GM23338 (cell line): ENCODE measurements at regions not wholly inside any gene's neighbourhood (a gene's known extent, or its start where the extent isn't known, plus 50 kb on each side); places are given as distances from the start of the nearest gene placed in this dataset.
A peak's percentile ranks its signal among the peaks of the same experiment; 100 is the strongest.

Experiments
- ATAC-seq: fragments of 200-7000 bp; cut with Tn5 transposase; 3 replicates; pipeline ENCODE4 v1.9.1; 2020
- DNase-seq: peaks from one replicate; pipeline ENCODE4 v3.0.0-alpha.2; 2015; ENCODE audit warnings: low spot score
- H2AFZ ChIP-seq: fragments of 200-600 bp; sonication (generic); 2 replicates; pipeline ENCODE4 v1.8.0; 2016; ENCODE audit warnings: antibody characterized with exemption, mild to moderate bottlenecking, moderate library complexity
- H3F3A ChIP-seq: fragments of 200-600 bp; sonication (generic); replicated peaks from 2 replicates; pipeline ENCODE4 v1.8.0; 2017; ENCODE audit warnings: antibody characterized with exemption, mixed run types, low read depth
- H3K27ac ChIP-seq: fragments of 200-600 bp; sonication (generic); 2 replicates; pipeline ENCODE4 v1.6.1; 2016; ENCODE audit warnings: low read depth
- H3K27me3 ChIP-seq: fragments of 200-600 bp; sonication (generic); 2 replicates; pipeline ENCODE4 v1.8.0; 2016; ENCODE audit warnings: mild to moderate bottlenecking, mixed run types, moderate library complexity; ENCODE audit not compliant: insufficient read depth
- H3K36me3 ChIP-seq: fragments of 200-600 bp; sonication (generic); 2 replicates; pipeline ENCODE4 v1.8.0; 2016; ENCODE audit warnings: mild to moderate bottlenecking; ENCODE audit not compliant: insufficient read depth
- H3K4me1 ChIP-seq: fragments of 200-600 bp; sonication (generic); 2 replicates; pipeline ENCODE4 v1.8.0; 2016; ENCODE audit warnings: mild to moderate bottlenecking, moderate library complexity; ENCODE audit not compliant: insufficient read depth
- H3K4me2 ChIP-seq: fragments of 200-600 bp; sonication (generic); 2 replicates; pipeline ENCODE4 v1.7.1; 2017; ENCODE audit warnings: mixed run types
- H3K4me3 ChIP-seq: fragments of 200-600 bp; sonication (generic); 2 replicates; pipeline ENCODE4 v1.6.1; 2016; ENCODE audit warnings: mixed run types
- H3K79me2 ChIP-seq: fragments of 200-600 bp; sonication (generic); replicated peaks from 2 replicates; pipeline ENCODE4 v1.8.0; 2017; ENCODE audit warnings: mild to moderate bottlenecking; ENCODE audit not compliant: insufficient read depth
- H3K9me2 ChIP-seq: fragments of 200-600 bp; sonication (generic); 2 replicates; pipeline ENCODE4 v1.8.0; 2017; ENCODE audit not compliant: insufficient read depth
- H4K20me1 ChIP-seq: fragments of 200-600 bp; sonication (generic); replicated peaks from 2 replicates; pipeline ENCODE4 v1.8.0; 2017; ENCODE audit warnings: mild to moderate bottlenecking; ENCODE audit not compliant: insufficient read depth
- H3K27ac Mint-ChIP-seq: 2 replicates; pipeline ENCODE4 v1.8.0; 2020; ENCODE audit warnings: inconsistent platforms, mild to moderate bottlenecking, moderate library complexity, mixed read lengths
- H3K27me3 Mint-ChIP-seq: 3 replicates; pipeline ENCODE4 v1.8.0; 2022; ENCODE audit warnings: low read depth, mild to moderate bottlenecking, moderate library complexity, mixed read lengths, inconsistent platforms; ENCODE audit not compliant: insufficient read depth, poor library complexity
- H3K36me3 Mint-ChIP-seq: 3 replicates; pipeline ENCODE4 v1.8.0; 2021; ENCODE audit warnings: low read depth, mild to moderate bottlenecking, inconsistent platforms, moderate library complexity, mixed read lengths
- H3K4me1 Mint-ChIP-seq: 3 replicates; pipeline ENCODE4 v1.8.0; 2020; ENCODE audit warnings: mild to moderate bottlenecking, inconsistent platforms, mixed read lengths
- H3K4me3 Mint-ChIP-seq: 3 replicates; pipeline ENCODE4 v1.8.0; 2021; ENCODE audit warnings: moderate library complexity, mild to moderate bottlenecking, inconsistent platforms, mixed read lengths
- H3K9me3 Mint-ChIP-seq: 3 replicates; pipeline ENCODE4 v1.8.0; 2020; ENCODE audit warnings: moderate library complexity, mild to moderate bottlenecking, inconsistent platforms, mixed read lengths
- CREB1 ChIP-seq: fragments of 250-450 bp; sonication (Bioruptor Pico); IDR thresholded peaks from 2 replicates; pipeline ENCODE4 v1.5.0; 2020; ENCODE audit warnings: low read depth, mild to moderate bottlenecking, moderate library complexity
- EZH2 ChIP-seq: fragments of 200-600 bp; sonication (generic); IDR thresholded peaks from one replicate; pipeline ENCODE4 v1.8.0; 2017; ENCODE audit warnings: antibody characterized with exemption, mild to moderate bottlenecking, low read depth; ENCODE audit not compliant: unreplicated experiment
- NANOG ChIP-seq: IDR thresholded peaks from 2 replicates; pipeline ENCODE4 v1.6.1; 2016; ENCODE audit warnings: antibody characterized with exemption, borderline replicate concordance
- POLR2AphosphoS5 ChIP-seq: IDR thresholded peaks from 2 replicates; pipeline ENCODE4 v1.6.1; 2016; ENCODE audit warnings: antibody characterized with exemption, low read depth
- ZNF331 ChIP-seq: fragments of 250-450 bp; sonication (Bioruptor Pico); IDR thresholded peaks from 2 replicates; pipeline ENCODE4 v1.5.0; 2020; ENCODE audit warnings: low read depth, mild to moderate bottlenecking, moderate library complexity
- TF ChIP-seq, protein P1 (sequence below), 2 experiments: fragments of 200-600 bp in 1 of 2; sonication (generic) in 1 of 2; conservative IDR thresholded peaks; 2 replicates each; pipeline versions ENCODE4 v1.5.1 to v1.6.1; 2016 to 2017; ENCODE audit warnings: antibody characterized with exemption in 2 of 2, low read depth in 2 of 2, mild to moderate bottlenecking in 2 of 2, moderate library complexity in 1 of 2
- TF ChIP-seq, protein P2 (sequence below): IDR thresholded peaks from 2 replicates; pipeline ENCODE4 v1.6.1; 2016; ENCODE audit warnings: antibody characterized with exemption
- TF ChIP-seq, protein P3 (sequence below): fragments of 250-450 bp; sonication (Bioruptor Pico); IDR thresholded peaks from 2 replicates; pipeline ENCODE4 v1.5.0; 2020; ENCODE audit warnings: mild to moderate bottlenecking, moderate library complexity

DNA sequence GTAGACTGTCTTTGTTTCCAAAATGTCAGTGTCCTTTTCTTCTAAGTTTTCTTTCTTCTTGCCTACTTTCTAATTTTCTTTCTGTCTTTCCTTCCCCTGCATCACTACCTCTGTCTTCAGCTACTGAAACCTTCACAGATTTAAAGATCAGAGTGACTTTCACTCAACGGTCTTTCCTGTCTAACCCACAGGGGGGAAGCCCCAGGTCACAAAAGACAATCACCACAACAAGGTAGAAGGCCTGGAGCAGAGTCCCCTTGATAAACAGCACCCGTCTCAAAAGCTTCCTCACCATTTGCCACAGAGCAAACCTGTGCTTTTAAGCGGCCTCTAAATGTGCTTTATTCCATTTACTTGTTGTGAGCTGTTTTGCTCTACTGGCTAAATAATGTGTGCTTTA lies 665.4 kb downstream of the BCL11A start:
- Mint-ChIP-seq H3K36me3 (no peaks in the 10 kb centered on the region; the same call in 2 of the 3 replicates), H3K27ac (0 out of 2 replicates have a peak overlapping the region, but pooled peaks have one; percentile 40), H3K9me3 (no peaks in the 10 kb centered on the region), H3K27me3 (peaks cover 6% of the 10 kb centered on the region), H3K4me3 (no peak overlapping the region), H3K4me1 (peaks cover 35% of the 10 kb centered on the region)
- H3F3A ChIP-seq: no peaks in the 10 kb centered on the region
- peaks cover 4% of the 10 kb centered on the region; the same call in 1 of the 2 replicates for H3K9me2 ChIP-seq
- TF ChIP-seq CREB1 (CRISPR knock-in tag): no peak
- TF ChIP-seq ZNF331: no peak
- TF ChIP-seq, protein P1, sequence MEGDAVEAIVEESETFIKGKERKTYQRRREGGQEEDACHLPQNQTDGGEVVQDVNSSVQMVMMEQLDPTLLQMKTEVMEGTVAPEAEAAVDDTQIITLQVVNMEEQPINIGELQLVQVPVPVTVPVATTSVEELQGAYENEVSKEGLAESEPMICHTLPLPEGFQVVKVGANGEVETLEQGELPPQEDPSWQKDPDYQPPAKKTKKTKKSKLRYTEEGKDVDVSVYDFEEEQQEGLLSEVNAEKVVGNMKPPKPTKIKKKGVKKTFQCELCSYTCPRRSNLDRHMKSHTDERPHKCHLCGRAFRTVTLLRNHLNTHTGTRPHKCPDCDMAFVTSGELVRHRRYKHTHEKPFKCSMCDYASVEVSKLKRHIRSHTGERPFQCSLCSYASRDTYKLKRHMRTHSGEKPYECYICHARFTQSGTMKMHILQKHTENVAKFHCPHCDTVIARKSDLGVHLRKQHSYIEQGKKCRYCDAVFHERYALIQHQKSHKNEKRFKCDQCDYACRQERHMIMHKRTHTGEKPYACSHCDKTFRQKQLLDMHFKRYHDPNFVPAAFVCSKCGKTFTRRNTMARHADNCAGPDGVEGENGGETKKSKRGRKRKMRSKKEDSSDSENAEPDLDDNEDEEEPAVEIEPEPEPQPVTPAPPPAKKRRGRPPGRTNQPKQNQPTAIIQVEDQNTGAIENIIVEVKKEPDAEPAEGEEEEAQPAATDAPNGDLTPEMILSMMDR (conservative IDR thresholded peaks at IDR 0.05; ENCODE audit: low read depth in 2 of 2): peak in 1 of 2 experiments; percentile 21; a peak in 1 of 4 replicates
- H3K27me3 ChIP-seq: no peaks in the 10 kb centered on the region
- peaks cover 20% of the 10 kb centered on the region for H3K4me1 ChIP-seq
- peak; percentile 50 for DNase-seq
- peak overlapping the region; percentile 73; the same call in 1 of the 2 replicates for H2AFZ ChIP-seq
- H3K36me3 ChIP-seq: no peaks in the 10 kb centered on the region
- H3K4me3 ChIP-seq: no peak overlapping the region
- H3K27ac ChIP-seq: no peak overlapping the region
- no peaks in the 10 kb centered on the region for H3K79me2 ChIP-seq
- H3K4me2 ChIP-seq: peak overlapping the region; percentile 61; the same call in 1 of the 2 replicates
- peak; percentile 84 for ATAC-seq
- H4K20me1 ChIP-seq: no peaks in the 10 kb centered on the region

DNA sequence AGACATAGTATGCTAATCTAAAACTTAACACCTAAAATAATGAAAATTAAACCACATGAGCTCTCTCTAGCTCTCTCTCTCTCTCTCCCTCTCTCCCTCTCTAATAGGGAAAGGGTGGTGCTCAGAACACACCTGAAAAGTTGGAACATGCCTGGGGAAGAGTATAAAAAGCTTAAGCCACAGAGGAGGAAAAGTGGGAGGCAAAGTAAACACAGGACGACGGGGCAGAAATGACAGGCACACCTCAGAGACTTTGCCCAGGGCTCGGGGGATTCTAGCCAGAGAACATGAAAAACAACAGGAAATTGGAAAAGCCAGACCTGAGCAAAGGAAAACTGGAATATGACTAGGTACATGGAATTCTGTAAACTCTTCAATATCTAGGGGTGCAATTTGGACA lies 666.1 kb downstream of the BCL11A start:
- Mint-ChIP-seq H3K36me3 (no peaks in the 10 kb centered on the region; the same call in 2 of the 3 replicates), H3K4me3 (no peak overlapping the region), H3K27me3 (peaks cover 6% of the 10 kb centered on the region), H3K9me3 (no peaks in the 10 kb centered on the region), H3K27ac (peak overlapping the region; percentile 33), H3K4me1 (peaks cover 32% of the 10 kb centered on the region)
- DNase-seq (no peak), ATAC-seq (no peak)
- H3K9me2 ChIP-seq: peaks cover 4% of the 10 kb centered on the region; the same call in 1 of the 2 replicates
- TF ChIP-seq, protein P1 (conservative IDR thresholded peaks at IDR 0.05; ENCODE audit: low read depth in 2 of 2): no peak
- TF ChIP-seq NANOG (no peak), POLR2AphosphoS5 (no peak), CREB1 (CRISPR knock-in tag) (no peak), ZNF331 (no peak), EZH2 (no peak)
- TF ChIP-seq, protein P2, sequence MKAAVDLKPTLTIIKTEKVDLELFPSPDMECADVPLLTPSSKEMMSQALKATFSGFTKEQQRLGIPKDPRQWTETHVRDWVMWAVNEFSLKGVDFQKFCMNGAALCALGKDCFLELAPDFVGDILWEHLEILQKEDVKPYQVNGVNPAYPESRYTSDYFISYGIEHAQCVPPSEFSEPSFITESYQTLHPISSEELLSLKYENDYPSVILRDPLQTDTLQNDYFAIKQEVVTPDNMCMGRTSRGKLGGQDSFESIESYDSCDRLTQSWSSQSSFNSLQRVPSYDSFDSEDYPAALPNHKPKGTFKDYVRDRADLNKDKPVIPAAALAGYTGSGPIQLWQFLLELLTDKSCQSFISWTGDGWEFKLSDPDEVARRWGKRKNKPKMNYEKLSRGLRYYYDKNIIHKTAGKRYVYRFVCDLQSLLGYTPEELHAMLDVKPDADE: no peak
- TF ChIP-seq, protein P3, sequence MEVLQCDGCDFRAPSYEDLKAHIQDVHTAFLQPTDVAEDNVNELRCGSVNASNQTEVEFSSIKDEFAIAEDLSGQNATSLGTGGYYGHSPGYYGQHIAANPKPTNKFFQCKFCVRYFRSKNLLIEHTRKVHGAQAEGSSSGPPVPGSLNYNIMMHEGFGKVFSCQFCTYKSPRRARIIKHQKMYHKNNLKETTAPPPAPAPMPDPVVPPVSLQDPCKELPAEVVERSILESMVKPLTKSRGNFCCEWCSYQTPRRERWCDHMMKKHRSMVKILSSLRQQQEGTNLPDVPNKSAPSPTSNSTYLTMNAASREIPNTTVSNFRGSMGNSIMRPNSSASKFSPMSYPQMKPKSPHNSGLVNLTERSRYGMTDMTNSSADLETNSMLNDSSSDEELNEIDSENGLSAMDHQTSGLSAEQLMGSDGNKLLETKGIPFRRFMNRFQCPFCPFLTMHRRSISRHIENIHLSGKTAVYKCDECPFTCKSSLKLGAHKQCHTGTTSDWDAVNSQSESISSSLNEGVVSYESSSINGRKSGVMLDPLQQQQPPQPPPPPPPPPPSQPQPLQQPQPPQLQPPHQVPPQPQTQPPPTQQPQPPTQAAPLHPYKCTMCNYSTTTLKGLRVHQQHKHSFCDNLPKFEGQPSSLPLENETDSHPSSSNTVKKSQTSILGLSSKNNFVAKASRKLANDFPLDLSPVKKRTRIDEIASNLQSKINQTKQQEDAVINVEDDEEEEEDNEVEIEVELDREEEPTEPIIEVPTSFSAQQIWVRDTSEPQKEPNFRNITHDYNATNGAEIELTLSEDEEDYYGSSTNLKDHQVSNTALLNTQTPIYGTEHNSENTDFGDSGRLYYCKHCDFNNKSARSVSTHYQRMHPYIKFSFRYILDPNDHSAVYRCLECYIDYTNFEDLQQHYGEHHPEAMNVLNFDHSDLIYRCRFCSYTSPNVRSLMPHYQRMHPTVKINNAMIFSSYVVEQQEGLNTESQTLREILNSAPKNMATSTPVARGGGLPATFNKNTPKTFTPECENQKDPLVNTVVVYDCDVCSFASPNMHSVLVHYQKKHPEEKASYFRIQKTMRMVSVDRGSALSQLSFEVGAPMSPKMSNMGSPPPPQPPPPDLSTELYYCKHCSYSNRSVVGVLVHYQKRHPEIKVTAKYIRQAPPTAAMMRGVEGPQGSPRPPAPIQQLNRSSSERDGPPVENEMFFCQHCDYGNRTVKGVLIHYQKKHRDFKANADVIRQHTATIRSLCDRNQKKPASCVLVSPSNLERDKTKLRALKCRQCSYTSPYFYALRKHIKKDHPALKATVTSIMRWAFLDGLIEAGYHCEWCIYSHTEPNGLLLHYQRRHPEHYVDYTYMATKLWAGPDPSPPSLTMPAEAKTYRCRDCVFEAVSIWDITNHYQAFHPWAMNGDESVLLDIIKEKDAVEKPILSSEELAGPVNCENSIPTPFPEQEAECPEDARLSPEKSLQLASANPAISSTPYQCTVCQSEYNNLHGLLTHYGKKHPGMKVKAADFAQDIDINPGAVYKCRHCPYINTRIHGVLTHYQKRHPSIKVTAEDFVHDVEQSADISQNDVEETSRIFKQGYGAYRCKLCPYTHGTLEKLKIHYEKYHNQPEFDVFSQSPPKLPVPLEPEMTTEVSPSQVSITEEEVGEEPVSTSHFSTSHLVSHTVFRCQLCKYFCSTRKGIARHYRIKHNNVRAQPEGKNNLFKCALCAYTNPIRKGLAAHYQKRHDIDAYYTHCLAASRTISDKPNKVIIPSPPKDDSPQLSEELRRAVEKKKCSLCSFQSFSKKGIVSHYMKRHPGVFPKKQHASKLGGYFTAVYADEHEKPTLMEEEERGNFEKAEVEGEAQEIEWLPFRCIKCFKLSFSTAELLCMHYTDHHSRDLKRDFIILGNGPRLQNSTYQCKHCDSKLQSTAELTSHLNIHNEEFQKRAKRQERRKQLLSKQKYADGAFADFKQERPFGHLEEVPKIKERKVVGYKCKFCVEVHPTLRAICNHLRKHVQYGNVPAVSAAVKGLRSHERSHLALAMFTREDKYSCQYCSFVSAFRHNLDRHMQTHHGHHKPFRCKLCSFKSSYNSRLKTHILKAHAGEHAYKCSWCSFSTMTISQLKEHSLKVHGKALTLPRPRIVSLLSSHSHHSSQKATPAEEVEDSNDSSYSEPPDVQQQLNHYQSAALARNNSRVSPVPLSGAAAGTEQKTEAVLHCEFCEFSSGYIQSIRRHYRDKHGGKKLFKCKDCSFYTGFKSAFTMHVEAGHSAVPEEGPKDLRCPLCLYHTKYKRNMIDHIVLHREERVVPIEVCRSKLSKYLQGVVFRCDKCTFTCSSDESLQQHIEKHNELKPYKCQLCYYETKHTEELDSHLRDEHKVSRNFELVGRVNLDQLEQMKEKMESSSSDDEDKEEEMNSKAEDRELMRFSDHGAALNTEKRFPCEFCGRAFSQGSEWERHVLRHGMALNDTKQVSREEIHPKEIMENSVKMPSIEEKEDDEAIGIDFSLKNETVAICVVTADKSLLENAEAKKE (CRISPR knock-in tag): no peak
- H3K4me3 ChIP-seq: no peak overlapping the region
- H3K27ac ChIP-seq: no peak overlapping the region
- H3K36me3 ChIP-seq: no peaks in the 10 kb centered on the region
- no peaks in the 10 kb centered on the region for H4K20me1 ChIP-seq
- H2AFZ ChIP-seq: peak overlapping the region; percentile 73
- H3K4me2 ChIP-seq: no peak overlapping the region
- no peaks in the 10 kb centered on the region for H3K79me2 ChIP-seq
- H3K27me3 ChIP-seq: no peaks in the 10 kb centered on the region
- peaks cover 20% of the 10 kb centered on the region for H3K4me1 ChIP-seq
- H3F3A ChIP-seq: no peaks in the 10 kb centered on the region
